Thyroid gland (tissue), 4 donors: ENCODE measurements at regions not wholly inside any gene's neighbourhood (a gene's known extent, or its start where the extent isn't known, plus 50 kb on each side); places are given as distances from the start of the nearest gene placed in this dataset.

ENCODE experiments used
- CTCF ChIP-seq, 6 experiments: fragments of 200-600 bp in 3 of 6; fragments of 450-650 bp in 3 of 6; sonication (generic) in 3 of 6; IDR thresholded peaks; one replicate each; pipeline ENCODE4 v1.5.1; 2016 to 2019; ENCODE audit warnings: antibody characterized with exemption in 6 of 6, mild to moderate bottlenecking in 2 of 6, inconsistent platforms in 1 of 6, moderate library complexity in 1 of 6
- POLR2A ChIP-seq, 2 donors: fragments of 450-650 bp; IDR thresholded peaks; one replicate each; pipeline ENCODE4 v1.6.1; 2017; ENCODE audit warnings: antibody characterized with exemption in 2 of 2, mild to moderate bottlenecking in 2 of 2, moderate library complexity in 1 of 2

GRCh38 chr4:31084806-31085416 lies 364.7 kb downstream of the PCDH7 start:
- TF ChIP-seq CTCF (IDR thresholded peaks at IDR 0.05): no peak
- TF ChIP-seq POLR2A (IDR thresholded peaks at IDR 0.05): no peak
